ENCODE measurements at regions not wholly inside any gene's neighbourhood (a gene's known extent, or its start where the extent isn't known, plus 50 kb on each side); places are given as distances from the start of the nearest gene placed in this dataset.
"Not testable (repeated sequence)": the region's sequence is repeated elsewhere in the genome, so short reads cannot be mapped to it uniquely, and the experiment has no call there.

DNA sequence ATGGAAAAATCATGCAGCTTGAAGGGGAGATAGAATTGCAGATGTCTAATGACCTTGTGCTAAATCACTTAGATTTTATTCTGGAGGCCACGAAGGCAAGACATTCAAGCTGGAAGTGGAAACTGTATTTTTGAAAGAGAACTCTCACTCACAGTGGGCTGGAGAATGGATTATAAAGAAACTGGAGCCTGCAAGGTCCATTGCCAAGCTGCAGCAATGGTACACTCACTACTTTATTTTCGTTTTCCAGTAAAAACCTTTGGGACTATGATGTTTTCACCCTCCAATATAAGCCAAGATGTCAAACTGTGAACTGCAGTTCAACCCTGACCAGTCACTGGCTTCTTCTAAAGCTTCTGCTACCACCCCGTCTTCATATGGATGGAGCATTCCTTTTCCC, 62.0 kb downstream of the SKIDA1 start:
- no peak for DNase-seq

DNA sequence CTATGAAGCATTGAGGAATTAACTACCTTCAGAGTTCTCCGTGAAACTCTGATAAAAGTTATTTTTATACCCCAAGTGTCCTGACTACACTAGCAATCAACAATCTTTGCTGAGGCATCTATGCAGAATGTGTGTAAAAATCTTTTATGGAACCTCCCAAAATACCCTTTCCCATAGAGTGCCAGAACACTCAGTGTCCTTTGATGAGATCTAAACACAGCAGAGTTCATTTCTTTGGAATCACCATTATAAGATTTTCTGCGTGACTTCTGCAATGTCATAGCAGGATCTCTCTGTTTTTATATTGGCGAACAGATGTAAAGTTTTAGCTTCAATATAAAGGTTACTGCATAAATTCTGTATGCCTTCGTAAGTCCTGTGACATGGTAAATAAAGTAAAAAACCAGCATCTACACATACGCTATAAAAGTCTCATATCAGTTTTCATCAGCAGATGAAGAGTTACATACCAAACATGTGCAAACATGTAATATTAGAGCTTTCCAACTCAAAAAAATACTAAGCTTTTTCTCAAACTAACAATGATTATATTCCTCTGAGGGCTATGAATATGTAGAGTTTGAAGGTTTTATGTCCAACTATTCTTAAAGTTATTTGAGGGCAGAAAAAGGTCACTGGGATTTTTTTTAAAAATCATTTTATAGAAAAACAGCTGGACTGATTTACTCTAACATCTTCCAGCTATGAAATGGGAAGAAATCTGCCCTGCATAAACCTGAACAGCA, 67.2 kb downstream of the SKIDA1 start:
- DNase-seq = no peak

DNA sequence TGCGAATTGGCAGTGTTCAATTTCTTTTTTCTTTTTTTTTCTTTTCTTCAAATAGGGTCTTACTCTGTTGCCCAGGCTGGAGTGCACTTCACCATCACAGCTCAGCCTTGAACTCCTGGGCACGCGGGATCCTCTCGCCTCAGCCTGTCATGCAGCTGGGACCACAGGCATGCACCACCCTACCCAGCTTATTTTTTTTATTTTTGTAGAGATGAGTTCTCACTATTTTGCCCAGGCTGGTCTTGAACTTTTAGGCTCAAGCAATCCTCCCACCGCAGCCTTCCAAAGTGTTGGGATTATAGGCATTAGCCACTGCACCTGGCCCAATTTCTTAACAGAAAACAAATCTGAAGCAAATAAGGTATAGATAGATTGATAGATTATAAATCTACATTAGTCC, 69.3 kb downstream of the SKIDA1 start:
- no peak for DNase-seq

DNA sequence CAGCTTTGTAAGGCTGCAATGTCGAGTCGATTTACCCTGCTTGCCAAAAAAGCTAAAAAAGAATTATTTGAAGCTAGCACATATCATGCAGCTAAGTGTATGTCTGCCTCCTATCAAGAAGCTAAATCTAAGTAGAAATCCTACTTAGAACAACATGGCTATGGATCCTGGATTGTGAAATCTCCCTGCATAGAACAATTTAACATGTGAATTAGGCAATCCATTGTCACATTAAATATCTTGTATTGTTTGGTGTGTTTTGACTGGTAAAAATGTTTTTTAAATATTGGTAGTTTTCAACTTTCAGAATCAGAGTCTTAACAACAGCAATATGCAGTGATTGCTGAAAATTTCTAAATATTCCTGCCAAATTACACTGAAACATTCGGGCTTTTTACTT, 73.3 kb downstream of the SKIDA1 start:
- no peak for DNase-seq

DNA sequence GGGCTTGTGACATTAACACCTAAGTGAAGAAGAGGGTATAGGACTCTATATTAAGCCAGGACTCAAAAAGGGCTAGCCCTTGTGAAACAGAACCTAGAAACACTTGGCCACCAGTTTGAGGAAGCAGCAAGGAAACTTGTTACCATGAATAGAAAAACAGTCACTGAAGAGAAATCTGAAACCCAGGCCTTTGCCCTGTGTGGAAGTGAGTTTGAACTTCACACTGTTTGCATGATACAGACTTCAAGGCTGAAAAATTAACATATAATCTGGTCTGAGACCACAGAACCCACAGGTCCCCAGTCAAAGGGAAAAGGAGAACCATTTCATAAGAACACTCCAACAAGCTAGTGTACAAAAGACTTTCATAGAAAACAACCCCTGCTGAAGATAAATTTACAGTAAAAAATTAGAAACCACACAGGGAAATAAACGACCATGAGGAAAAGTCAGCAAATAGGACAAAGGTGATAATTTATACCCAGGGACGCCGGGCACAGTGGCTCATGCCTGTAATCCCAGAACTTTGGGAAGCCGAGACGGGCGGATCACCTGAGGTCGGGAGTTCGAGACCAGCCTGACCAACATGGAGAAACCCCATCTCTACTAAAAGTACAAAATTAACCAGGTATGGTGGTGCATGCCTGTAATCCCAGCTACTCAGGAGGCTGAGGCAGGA, 76.1 kb downstream of the SKIDA1 start:
- peak in 2 of 3 donors; percentile 1 to 8 for DNase-seq

DNA sequence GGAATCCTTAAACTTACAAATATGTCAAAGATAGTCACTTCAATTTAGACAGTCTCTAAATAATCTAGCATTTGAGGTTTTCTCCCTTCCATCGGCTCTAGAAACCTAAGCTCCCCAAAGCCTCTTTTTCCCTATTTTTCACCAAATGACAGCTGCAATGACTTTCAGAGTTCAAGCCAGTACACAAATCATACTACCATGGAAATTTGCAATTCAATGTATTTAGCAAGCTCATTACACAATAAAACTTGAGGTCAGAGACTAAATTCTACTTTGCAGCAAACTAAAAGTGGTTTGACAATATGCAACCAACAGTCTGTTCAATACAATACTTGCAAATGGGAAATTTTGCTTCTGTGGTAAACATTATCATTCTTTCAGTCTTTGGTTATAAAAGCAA, 80.3 kb downstream of the SKIDA1 start:
- no peak for DNase-seq

DNA sequence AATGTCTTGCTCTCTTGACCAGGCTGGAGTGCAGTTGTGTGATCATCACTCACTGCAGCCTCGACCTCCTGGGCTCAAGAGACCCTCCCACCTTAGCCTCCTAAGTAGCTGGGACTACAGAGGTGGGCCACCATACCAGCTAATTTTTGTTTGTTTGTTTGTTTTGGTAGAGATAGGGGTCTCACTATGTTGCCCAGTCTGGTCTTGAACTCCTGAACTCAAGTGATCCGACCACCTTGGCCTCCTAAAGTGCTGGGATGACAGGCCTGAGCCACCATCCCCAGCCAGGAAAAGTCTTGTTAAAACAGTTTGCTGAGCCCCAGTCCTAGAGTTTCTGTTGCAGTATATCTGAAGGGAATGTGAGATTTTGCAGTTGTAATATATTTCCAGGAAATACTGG, 83.9 kb downstream of the SKIDA1 start:
- no peak for DNase-seq

DNA sequence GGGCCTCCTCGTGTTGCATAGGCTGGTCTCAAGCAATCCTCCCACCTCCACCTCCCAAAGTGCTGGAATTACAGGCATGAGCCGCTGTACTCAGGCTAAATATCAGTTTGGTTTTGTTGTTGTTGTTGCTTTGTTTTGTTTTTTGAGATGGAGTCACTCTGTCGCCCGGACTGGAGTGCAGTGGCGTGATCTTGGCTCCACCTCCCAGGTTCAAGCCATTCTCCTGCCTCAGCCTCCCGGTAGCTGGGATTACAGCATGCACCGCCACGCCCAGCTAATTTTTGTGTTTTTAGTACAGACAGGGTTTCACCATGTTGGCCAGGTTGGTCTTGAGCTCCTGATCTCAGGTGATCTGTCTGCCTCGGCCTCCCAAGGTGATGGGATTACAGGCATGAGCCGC, 86.6 kb downstream of the SKIDA1 start:
- not testable (repeated sequence) for DNase-seq

DNA sequence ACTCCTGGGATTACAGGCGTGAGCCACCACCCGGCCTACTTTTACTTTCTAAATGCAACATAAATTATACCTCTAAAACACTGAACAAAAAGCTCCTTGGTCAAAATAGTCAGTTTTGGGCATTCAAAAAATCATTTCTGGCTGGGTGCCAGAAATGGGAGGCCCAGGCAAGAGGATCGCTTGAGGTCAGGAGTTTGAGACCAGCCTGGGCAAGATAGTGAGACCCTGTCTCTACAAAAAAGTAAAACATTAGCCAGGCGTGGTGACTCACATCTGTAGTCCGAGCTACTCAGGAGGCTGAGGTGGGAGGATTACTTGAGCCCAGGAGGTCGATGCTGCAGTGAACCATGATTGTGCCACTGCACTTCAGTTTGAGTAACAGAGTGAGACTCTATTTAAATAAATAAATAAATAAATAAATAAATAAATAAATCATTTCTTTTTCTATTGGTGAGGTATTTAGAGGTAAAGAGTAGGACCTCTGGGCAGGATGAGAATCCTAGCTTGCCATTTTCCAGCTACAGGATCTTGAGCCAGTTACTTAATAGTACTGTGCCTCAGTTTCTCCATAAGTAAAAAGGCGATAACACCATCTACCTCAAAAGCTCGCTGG, 87.6 kb downstream of the SKIDA1 start:
- no peak for DNase-seq

DNA sequence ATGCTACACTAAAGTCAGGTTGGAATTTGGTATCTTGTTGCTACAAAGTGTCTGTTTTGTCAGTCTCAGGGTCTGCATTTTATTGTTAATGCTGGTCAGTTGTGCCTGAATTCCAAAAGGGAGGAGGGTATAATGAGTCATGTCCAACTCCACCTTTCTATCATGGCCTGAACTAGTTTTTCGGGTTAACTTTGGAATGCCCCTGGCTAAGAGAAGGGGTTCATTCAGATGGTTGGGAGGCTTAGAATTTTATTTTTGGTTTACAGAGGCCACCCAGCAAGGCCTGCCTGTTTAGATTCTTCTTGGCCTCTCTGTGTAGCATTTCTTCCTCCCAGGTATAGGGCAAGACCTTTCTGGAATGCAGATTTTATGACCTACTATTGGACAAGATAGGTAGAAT, 93.2 kb downstream of the SKIDA1 start:
- DNase-seq = no peak

DNA sequence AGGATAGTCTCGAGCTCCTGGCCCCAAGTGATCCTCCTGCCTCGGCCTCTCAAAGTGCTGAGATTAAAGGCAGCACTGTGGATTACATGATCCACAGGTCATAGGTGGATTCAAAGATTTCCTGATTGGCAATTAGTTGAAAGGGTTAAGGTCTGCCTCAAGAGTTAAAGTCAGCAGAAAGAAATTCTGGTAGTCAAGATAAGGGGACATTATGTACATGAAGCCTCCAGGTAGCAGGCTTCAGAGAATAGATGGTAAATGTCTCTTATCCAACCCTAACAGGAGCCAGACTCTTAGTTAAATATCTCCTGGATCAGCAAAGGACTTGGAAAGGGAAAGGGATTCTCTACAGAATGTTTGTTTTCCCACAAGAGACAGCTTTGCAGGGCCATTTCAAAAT, 93.7 kb downstream of the SKIDA1 start:
- DNase-seq = no peak

DNA sequence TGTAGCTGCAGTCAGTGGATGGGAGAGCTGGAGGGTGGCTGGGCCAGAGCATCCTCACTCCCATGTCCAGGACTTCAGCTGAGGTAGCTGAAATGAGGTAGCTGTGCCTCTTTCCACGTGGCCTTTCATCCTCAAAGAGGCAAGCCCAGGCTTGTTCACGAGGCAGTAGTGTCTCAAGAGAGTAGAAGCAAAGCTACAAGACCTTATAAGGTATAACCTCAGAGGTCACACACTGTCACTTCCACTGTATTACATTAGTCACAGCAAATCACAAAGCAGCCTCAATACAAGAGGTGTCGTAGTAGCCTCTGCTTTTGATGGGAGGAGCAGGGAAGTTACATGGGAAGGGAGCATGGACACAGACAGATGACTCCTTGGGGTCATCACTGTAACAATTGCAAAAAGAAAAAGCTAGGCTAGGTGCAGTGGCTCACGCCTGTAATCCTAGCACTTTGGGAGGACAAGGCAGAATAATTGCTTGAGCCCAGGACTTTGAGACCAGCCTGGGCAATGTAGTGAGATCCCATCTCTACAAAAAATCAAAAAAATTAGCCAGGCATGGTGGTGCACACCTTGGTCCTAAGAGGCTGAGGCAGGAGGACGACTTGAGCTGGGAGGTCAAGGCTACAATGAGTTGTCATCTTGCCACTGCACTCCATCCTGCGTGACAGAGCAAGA, 97.5 kb downstream of the SKIDA1 start:
- no peak for DNase-seq

DNA sequence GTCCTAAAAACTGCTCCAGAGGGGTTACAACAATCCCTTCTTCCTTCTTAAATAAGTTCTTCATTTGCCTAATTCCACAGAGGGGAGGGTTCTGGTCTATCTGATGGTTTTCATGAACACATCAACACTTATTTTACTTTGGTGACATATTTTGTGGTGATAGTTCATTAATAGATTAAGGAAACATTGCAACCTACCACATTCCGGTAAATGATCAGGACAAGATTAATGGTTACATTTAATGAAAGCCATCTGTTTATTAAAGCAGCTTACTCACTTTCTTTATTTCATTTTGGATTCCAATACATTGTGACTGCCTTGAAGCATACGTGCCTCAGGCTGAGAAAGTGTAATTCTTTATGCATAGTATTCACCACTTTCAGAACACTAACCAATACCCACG, 101.0 kb downstream of the SKIDA1 start:
- DNase-seq = no peak

DNA sequence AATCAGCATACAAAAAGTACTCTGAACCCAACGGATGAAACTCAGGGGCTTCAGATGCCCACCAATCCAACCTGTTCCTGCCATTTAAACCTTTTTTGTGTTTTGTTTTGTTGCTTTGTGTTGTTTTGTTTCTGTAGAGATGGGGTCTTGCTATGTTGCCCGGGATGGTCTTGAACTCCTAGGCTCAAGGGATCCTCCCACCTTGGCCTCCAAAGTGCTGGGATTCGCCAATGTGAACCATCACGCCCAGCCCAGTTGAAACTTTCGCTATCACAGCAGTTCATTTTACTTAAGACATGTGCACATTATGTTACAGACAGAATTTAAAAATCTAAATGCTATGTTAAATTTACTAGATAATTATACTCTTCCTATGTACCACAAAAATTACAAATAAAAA, 101.6 kb downstream of the SKIDA1 start:
- DNase-seq = no peak

DNA sequence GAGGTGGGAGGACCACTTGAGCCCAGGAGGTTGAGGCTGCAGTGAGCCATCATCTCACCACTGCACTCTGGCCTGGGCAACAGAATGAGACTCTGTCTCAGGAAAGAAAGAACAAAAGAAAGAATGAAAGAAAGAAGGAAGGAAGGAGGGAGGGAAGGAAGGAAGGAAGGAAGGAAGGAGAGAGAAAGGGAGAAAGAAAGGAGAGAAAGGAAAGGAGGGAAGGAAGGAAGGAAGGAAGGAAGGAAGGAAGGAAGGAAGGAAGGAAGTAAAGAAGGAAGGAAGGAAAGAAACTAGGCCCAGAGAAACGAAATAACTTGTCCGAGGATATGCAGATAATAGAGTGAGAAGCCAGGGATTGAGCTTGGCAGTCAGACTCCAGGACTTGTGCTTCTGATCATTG, 102.1 kb downstream of the SKIDA1 start:
- no peak for DNase-seq

DNA sequence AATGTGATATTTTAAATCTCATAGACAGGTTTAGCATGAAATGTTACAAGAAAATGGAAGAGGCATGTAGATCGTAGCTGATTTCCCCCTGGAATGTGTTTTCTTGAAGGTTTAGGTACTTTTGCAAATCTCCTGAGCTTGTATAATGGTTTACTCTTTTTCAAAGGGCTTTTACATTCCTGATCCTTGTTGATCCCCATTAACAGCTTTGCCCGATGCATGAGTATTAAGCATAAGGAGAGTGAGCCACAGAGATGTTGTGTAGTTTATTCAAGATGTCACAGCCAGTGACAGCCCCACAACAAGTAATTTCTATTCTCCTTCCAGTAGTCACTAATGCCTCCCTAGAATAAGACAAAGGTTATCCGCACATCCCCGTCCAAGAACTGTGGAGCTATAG, 103.7 kb downstream of the SKIDA1 start:
- no peak for DNase-seq

DNA sequence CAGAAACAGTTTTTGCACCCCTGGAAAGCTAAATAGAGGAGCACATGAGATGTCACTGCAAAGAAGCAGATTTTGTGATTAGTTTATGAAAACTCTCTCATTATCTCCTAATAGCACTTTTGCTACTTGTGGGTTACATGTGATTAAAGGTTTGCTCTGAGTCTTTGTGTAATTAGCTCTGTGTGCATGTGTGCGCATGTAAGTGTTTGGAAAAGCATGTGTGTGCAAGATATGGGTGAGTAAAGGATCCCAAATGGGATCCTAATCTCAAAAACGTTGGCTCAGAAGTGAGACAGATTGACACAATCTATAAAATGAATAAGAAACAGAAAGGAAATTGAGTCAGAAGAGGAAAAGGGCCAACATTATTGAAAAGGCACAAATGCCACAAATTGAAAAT, 104.5 kb downstream of the SKIDA1 start:
- no peak for DNase-seq

DNA sequence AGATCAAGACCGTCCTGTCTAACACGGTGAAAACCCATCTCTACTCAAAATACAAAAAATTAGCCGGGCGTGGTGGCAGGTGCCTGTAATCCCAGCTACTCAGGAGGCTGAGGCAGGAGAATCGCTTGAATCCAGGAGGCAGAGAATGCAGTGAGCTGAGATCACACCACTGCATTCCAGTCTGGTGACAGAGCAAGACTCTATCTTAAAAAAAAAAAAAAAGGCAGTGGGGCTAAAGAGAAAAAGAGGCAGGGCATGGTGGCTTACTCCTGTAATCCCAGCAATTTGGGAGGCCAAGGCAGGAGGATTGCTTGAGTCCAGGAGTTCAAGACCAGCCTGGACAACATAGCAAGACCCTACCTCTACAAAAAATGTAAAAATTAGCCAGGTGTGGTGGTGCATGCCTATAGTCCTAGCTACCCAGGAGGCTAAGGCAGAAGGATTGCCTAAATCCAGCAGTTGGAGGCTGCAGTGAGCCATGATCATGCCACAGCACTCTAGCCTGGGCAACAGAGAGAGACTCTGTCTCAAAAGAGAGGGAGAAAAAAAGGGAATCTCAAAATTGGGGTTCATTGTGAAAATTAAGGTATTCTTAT, 106.4 kb downstream of the SKIDA1 start:
- DNase-seq = not testable (repeated sequence)

DNA sequence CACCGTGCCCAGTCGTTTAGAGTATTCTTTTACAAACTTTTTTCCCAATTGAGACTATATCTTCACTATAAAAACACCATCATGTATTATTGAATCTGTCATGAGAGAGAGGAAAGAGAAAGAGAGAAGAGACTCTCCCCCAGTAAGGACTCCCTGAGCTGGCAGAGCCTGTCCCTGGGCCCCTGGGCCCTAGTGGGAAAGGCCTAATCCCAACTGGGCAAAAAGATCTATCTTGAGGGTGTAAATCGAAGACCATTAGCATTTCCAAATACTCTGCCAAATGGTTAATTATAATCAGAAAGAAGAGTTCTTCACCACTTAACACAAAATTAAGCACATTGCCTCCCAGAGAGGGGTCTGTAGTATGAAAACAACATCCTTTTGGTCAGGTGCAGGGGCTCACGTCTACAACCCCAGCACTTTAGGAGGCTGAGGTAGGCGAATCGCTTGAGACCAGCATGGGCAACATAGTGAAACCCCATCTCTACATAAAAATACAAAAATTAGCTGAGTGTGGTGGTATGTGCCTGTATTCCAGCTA, 108.2 kb downstream of the SKIDA1 start:
- no peak for DNase-seq

DNA sequence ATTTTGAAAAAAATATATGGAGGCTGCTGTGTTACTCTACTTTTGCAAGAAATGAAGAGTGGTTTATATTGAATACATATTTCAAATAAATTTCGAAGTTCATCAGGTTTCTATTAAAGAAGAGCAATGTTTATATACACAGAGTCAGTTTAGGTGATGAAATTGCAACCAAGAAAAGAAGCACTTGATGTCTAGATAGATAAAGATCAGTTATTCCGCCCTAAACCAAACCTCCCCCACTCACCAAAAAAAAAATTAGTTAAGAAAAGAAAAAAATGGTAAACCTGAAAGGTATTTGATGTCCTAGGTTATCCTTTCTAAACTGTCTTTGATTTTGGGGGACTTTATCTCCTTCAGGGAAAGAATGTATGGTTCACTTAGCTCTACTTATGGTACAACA, 111.8 kb downstream of the SKIDA1 start:
- DNase-seq = no peak

DNA sequence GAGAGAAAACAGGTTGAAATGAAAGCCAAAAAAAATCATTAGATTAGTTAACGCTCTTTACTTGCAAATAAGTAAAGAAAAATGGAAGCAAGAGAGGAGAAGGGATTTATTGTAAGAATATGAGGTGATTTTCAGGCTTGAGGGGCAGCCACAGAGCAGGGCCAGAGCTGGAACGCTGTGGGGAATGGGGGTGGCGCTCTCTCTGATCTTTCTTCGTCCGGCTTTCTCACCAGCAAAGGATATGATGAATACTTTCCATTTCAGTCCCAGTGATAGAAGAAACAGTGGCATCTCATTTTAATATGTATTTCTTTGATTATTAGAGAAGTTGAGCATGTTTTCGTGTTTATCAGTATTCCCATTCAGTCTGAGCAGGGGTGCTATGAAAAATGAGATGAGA, 112.2 kb downstream of the SKIDA1 start:
- no peak for DNase-seq

DNA sequence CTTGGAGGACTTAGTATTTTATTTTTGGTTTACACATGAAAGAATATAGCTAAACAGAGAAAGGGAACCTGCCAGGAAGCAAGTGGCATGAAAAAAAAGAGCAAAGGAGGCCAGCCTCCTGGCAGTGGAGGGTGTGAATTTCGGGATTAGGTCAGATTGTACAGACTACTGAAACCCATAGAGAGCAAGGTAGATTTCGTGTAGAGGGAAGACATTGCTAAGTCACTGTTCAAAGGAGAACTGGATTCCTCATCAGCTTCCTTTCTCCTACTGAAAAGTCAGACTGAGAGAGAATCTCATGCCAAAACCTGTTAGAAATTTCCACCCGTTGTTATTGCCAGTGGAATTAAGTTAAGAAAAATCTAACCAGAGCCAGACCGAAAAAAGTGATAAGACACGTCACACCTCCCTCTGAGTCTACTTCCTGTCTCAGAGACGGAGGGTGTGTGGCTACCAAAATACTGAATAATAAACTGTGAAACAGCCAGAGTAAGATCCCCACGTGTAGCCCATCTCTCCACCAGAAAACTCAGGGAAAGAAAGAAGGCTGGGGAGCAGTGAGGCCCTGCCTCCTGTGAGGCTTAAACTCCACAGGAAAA, 118.8 kb downstream of the SKIDA1 start:
- no peak for DNase-seq

DNA sequence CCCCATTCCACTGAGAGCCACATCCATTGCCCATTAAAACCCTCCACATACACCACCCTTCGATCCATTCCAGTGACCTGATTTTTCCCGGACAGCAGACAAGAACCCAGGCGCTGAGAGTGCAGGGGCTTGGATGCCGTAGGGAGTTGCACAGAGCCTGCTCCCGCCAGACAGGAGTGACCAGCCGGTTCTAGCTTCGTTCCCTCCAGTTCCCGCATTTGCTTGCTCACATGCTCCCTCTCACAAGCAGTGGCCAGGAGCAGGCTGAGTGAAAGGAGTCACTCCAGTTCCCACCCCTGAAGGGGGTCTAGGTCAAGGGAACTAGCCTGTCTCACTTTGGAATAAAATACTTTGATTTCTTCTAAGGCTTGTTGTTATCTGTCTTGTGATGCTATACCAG, 119.5 kb downstream of the SKIDA1 start:
- DNase-seq = no peak

Measured in suppressor macrophage treated with lipopolysaccharide for 1 hour (primary cell).